H1 (cell line): ENCODE measurements at regions not wholly inside any gene's neighbourhood (a gene's known extent, or its start where the extent isn't known, plus 50 kb on each side); places are given as distances from the start of the nearest gene placed in this dataset.

ENCODE experiments used
- CTCF ChIA-PET: fragments of 300-600 bp; sonication (Branson Sonifier 250); formaldehyde crosslinking; loops from one replicate; lab custom pipeline; 2021; ENCODE audit not compliant: partially characterized antibody; lab: Charles Lee
- POLR2A ChIA-PET: fragments of 300-600 bp; sonication (Branson Sonifier 250); formaldehyde crosslinking; loops from one replicate; lab custom pipeline; 2021; ENCODE audit warnings: inconsistent platforms; ENCODE audit not compliant: partially characterized antibody; lab: Charles Lee
- DNase-seq, 2 experiments: peaks; one replicate each; pipeline versions ENCODE4 v3.0.0 to v3.0.0-alpha.2; 2010 to 2022; ENCODE audit warnings: low spot score in 2 of 2, low read depth in 1 of 2, mixed read lengths in 1 of 2
- FAIRE-seq: peaks from 2 replicates; lab custom pipeline; 2011; peaks lifted over from hg19 to GRCh38; lab: Jason Lieb, UNC
- H2AFZ ChIP-seq: 2 replicates; pipeline ENCODE4 v1.8.1; 2012; ENCODE audit warnings: low read length, inconsistent platforms
- H2AK5ac ChIP-seq: 2 replicates; pipeline ENCODE4 v1.6.1; 2013; ENCODE audit warnings: low read depth, low read length
- H2BK120ac ChIP-seq: replicated peaks from 2 replicates; pipeline ENCODE3; 2013; ENCODE audit warnings: low read depth, low read length, inconsistent platforms
- H2BK12ac ChIP-seq: 2 replicates; pipeline ENCODE4 v1.6.1; 2013; ENCODE audit warnings: low read depth, low read length
- H2BK15ac ChIP-seq: 2 replicates; pipeline ENCODE4 v1.6.1; 2013; ENCODE audit warnings: low read length
- H2BK20ac ChIP-seq: 2 replicates; pipeline ENCODE4 v1.6.1; 2013; ENCODE audit warnings: low read length
- H2BK5ac ChIP-seq: 2 replicates; pipeline ENCODE4 v1.6.1; 2013; ENCODE audit warnings: low read depth, low read length
- H3K14ac ChIP-seq: 2 replicates; pipeline ENCODE4 v1.6.1; 2013; ENCODE audit warnings: inconsistent platforms; ENCODE audit not compliant: insufficient read length
- H3K18ac ChIP-seq: 2 replicates; pipeline ENCODE4 v1.6.1; 2013; ENCODE audit warnings: low read length; ENCODE audit errors: extremely low read depth
- H3K23ac ChIP-seq: 2 replicates; pipeline ENCODE4 v1.6.1; 2013; ENCODE audit warnings: inconsistent platforms; ENCODE audit not compliant: insufficient read length
- H3K23me2 ChIP-seq: 2 replicates; pipeline ENCODE4 v1.6.1; 2013; ENCODE audit warnings: low read depth, low read length
- H3K27ac ChIP-seq: 2 replicates; pipeline ENCODE4 v1.6.1; 2011; ENCODE audit warnings: low read depth, low read length, inconsistent platforms
- H3K27me3 ChIP-seq, 4 experiments: replicated peaks in 1 of 4; 1 replicate in 1 of 4; 2 replicates in 3 of 4; pipeline versions ENCODE4 v1.6.1 to v1.8.1; 2011 to 2013; ENCODE audit warnings: low read length in 3 of 4, mild to moderate bottlenecking in 3 of 4, inconsistent platforms in 2 of 4, mixed read lengths in 2 of 4, moderate library complexity in 1 of 4; ENCODE audit not compliant: control insufficient read depth in 3 of 4, insufficient read depth in 3 of 4; ENCODE audit errors: extremely low read depth in 1 of 4
- H3K36me3 ChIP-seq, 4 experiments: 2 replicates each; pipeline versions ENCODE4 v1.6.1 to v1.8.1; 2011 to 2013; ENCODE audit warnings: mild to moderate bottlenecking in 4 of 4, low read length in 3 of 4, moderate library complexity in 2 of 4, control low read depth in 1 of 4, inconsistent platforms in 1 of 4; ENCODE audit not compliant: insufficient read depth in 4 of 4, control insufficient read depth in 2 of 4
- H3K4ac ChIP-seq: replicated peaks from 2 replicates; pipeline ENCODE3; 2013; ENCODE audit warnings: low read length, low read depth, mixed read lengths, inconsistent platforms; ENCODE audit not compliant: insufficient read length
- H3K4me1 ChIP-seq, 4 experiments: replicated peaks in 1 of 4; 1 replicate in 1 of 4; 2 replicates in 3 of 4; pipeline versions ENCODE4 v1.6.1 to v1.8.1; 2011 to 2013; ENCODE audit warnings: low read length in 3 of 4, inconsistent platforms in 2 of 4, mixed read lengths in 1 of 4; ENCODE audit not compliant: insufficient read depth in 4 of 4, control insufficient read depth in 3 of 4
- H3K4me2 ChIP-seq, 2 experiments: 2 replicates each; pipeline versions ENCODE4 v1.6.1 to v1.8.1; 2011 to 2013; ENCODE audit warnings: low read depth in 2 of 2, low read length in 2 of 2, control low read depth in 1 of 2, inconsistent platforms in 1 of 2, mild to moderate bottlenecking in 1 of 2; ENCODE audit not compliant: insufficient read depth in 1 of 2
- H3K4me3 ChIP-seq, 4 experiments: fragments of 200-600, 300-600 bp in 1 of 4; sonication (generic), shearing (Covaris generic), sonication (Bioruptor Twin) in 1 of 4; 2 replicates each; pipeline versions ENCODE4 v1.5.1 to v1.8.1; 2011 to 2016; ENCODE audit warnings: low read length in 4 of 4, low read depth in 3 of 4, control low read depth in 2 of 4, inconsistent platforms in 2 of 4, mild to moderate bottlenecking in 2 of 4, mixed read lengths in 1 of 4, moderate library complexity in 1 of 4; ENCODE audit not compliant: insufficient read depth in 2 of 4; ENCODE audit errors: extremely low read depth in 1 of 4
- H3K56ac ChIP-seq: replicated peaks from 2 replicates; pipeline ENCODE3; 2013; ENCODE audit warnings: low read depth, mild to moderate bottlenecking, mixed read lengths, low read length, inconsistent platforms; ENCODE audit not compliant: insufficient read length
- H3K79me1 ChIP-seq: 2 replicates; pipeline ENCODE4 v1.6.1; 2013; ENCODE audit warnings: low read depth, low read length, control low read depth
- H3K79me2 ChIP-seq, 2 experiments: 2 replicates each; pipeline versions ENCODE4 v1.6.1 to v1.8.1; 2012 to 2013; ENCODE audit warnings: low read length in 2 of 2, mild to moderate bottlenecking in 2 of 2, inconsistent platforms in 1 of 2; ENCODE audit not compliant: insufficient read depth in 2 of 2, control insufficient read depth in 1 of 2
- H3K9ac ChIP-seq, 4 experiments: replicated peaks in 1 of 4; 1 replicate in 1 of 4; 2 replicates in 3 of 4; pipeline versions ENCODE4 v1.6.1 to v1.8.1; 2011 to 2013; ENCODE audit warnings: low read depth in 3 of 4, low read length in 3 of 4, control low read depth in 2 of 4, mild to moderate bottlenecking in 2 of 4, moderate library complexity in 2 of 4, inconsistent platforms in 1 of 4; ENCODE audit errors: extremely low read depth in 1 of 4
- H3K9me3 ChIP-seq, 2 experiments: 2 replicates each; pipeline versions ENCODE4 v1.6.1 to v1.8.1; 2012 to 2013; ENCODE audit warnings: mild to moderate bottlenecking in 2 of 2, moderate library complexity in 2 of 2, control low read depth in 1 of 2, inconsistent platforms in 1 of 2, low read depth in 1 of 2, low read length in 1 of 2, mixed read lengths in 1 of 2; ENCODE audit not compliant: insufficient read depth in 2 of 2
- H4K20me1 ChIP-seq, 2 experiments: replicated peaks in 1 of 2; 2 replicates each; pipeline versions ENCODE3 to v1.8.1; 2011 to 2013; ENCODE audit warnings: inconsistent platforms in 2 of 2, low read length in 2 of 2, mild to moderate bottlenecking in 1 of 2; ENCODE audit not compliant: insufficient read depth in 2 of 2, control insufficient read depth in 1 of 2
- H4K5ac ChIP-seq: 2 replicates; pipeline ENCODE4 v1.6.1; 2013; ENCODE audit warnings: low read length, low read depth, mixed read lengths, inconsistent platforms; ENCODE audit not compliant: insufficient read length
- H4K8ac ChIP-seq: 2 replicates; pipeline ENCODE4 v1.8.0; 2013; ENCODE audit warnings: mild to moderate bottlenecking, moderate library complexity, low read length, inconsistent platforms; ENCODE audit not compliant: insufficient read depth; ENCODE audit errors: extremely low read depth
- H4K91ac ChIP-seq: replicated peaks from 2 replicates; pipeline ENCODE3; 2013; ENCODE audit warnings: low read length, mixed read lengths, inconsistent platforms; ENCODE audit not compliant: insufficient read length
- BACH1 ChIP-seq: IDR thresholded peaks from 2 replicates; pipeline ENCODE4 v1.6.1; 2012; ENCODE audit warnings: low read length, improper control_type of control experiment
- MAFK ChIP-seq: IDR thresholded peaks from 2 replicates; pipeline ENCODE4 v1.6.1; 2012; ENCODE audit warnings: low read depth, mild to moderate bottlenecking, improper control_type of control experiment, low read length
- WGBS, 2 experiments: shearing (Covaris generic) in 1 of 2; methylation state at CpG; one replicate each; pipeline versions ENCODE4 v1.1.6 to v1.1.7; 2013 to 2015; ENCODE audit warnings: low lambda C conversion rate in 2 of 2, mixed read lengths in 2 of 2, inconsistent platforms in 1 of 2, low coverage in 1 of 2, missing lambda C conversion rate in 1 of 2; ENCODE audit not compliant: insufficient replicate concordance in 2 of 2, insufficient coverage in 1 of 2, insufficient read length in 1 of 2; ENCODE audit errors: extremely low coverage in 1 of 2, missing lambda C conversion rate in 1 of 2; 5-methylcytosine and 5-hydroxymethylcytosine counted together

- H3K4me3 ChIP-seq = no peak overlapping the region
- no peaks in the 10 kb centered on the region for H3K27me3 ChIP-seq
- no peak overlapping the region for H2BK20ac ChIP-seq
- no peaks in the 10 kb centered on the region for H3K79me1 ChIP-seq
- peak overlapping the region; percentile 50; the same call in 1 of the 2 replicates for H2BK12ac ChIP-seq
- H3K4ac ChIP-seq = peak overlapping the region; percentile 74
- no peak overlapping the region; the same call in 1 of the 2 replicates for H4K8ac ChIP-seq
- ChIA-PET POLR2A (interaction anchor here (1.3 kb wide), 1 partner anchor 12 kb away, joined by 4 read pairs; no protein-coding TSS in a partner anchor), CTCF (interaction anchor here (1.1 to 1.5 kb wide), 3 partner anchors 9 to 641 kb away, joined by 3 to 5 read pairs (median 3); no protein-coding TSS in a partner anchor)
- no peak overlapping the region for H4K91ac ChIP-seq
- H3K4me2 ChIP-seq = no peak overlapping the region
- no peak overlapping the region for H3K56ac ChIP-seq
- H3K23ac ChIP-seq = no peak overlapping the region
- H4K5ac ChIP-seq = no peak overlapping the region
- H3K14ac ChIP-seq = no peak overlapping the region
- H4K20me1 ChIP-seq = no peaks in the 10 kb centered on the region
- no peaks in the 10 kb centered on the region for H3K23me2 ChIP-seq
- no peak for DNase-seq
- no peak for TF ChIP-seq BACH1
- no peak for TF ChIP-seq MAFK
- TF ChIP-seq, all 59 proteins: peak for 0
- H3K9ac ChIP-seq = no peak overlapping the region
- no peaks in the 10 kb centered on the region for H3K36me3 ChIP-seq
- H2AK5ac ChIP-seq = no peak overlapping the region; the same call in 1 of the 2 replicates
- no peak overlapping the region for H2BK120ac ChIP-seq
- H2AFZ ChIP-seq = no peak overlapping the region
- no peak for FAIRE-seq
- peaks cover 0 to 7% (median 4%) of the 10 kb centered on the region in 4 experiments; a peak in 5 of 7 replicates for H3K4me1 ChIP-seq
- 82% methylated on average over 11 of the region's 12 CpGs; no CpG with 5 or more reads in 1 of the 2 experiments for WGBS, 2 experiments
- no peaks in the 10 kb centered on the region for H3K79me2 ChIP-seq
- peak overlapping the region; percentile 19; the same call in 1 of the 2 replicates for H3K18ac ChIP-seq
- no peak overlapping the region for H2BK5ac ChIP-seq
- H3K9me3 ChIP-seq = no peaks in the 10 kb centered on the region
- H3K27ac ChIP-seq = no peak overlapping the region
- no peak overlapping the region for H2BK15ac ChIP-seq
Observed at GRCh38 chr22:49657974-49658590, 169.6 kb downstream of the BRD1 start.
